H1 (cell line): ENCODE measurements at regions not wholly inside any gene's neighbourhood (a gene's known extent, or its start where the extent isn't known, plus 50 kb on each side); places are given as distances from the start of the nearest gene placed in this dataset.

Experiments
- CTCF ChIA-PET: fragments of 300-600 bp; sonication (Branson Sonifier 250); formaldehyde crosslinking; loops from one replicate; lab custom pipeline; 2021; ENCODE audit not compliant: partially characterized antibody; lab: Charles Lee
- POLR2A ChIA-PET: fragments of 300-600 bp; sonication (Branson Sonifier 250); formaldehyde crosslinking; loops from one replicate; lab custom pipeline; 2021; ENCODE audit warnings: inconsistent platforms; ENCODE audit not compliant: partially characterized antibody; lab: Charles Lee
- DNase-seq, 2 experiments: peaks; one replicate each; pipeline versions ENCODE4 v3.0.0 to v3.0.0-alpha.2; 2010 to 2022; ENCODE audit warnings: low spot score in 2 of 2, low read depth in 1 of 2, mixed read lengths in 1 of 2
- FAIRE-seq: peaks from 2 replicates; lab custom pipeline; 2011; peaks lifted over from hg19 to GRCh38; lab: Jason Lieb, UNC
- H2AFZ ChIP-seq: 2 replicates; pipeline ENCODE4 v1.8.1; 2012; ENCODE audit warnings: low read length, inconsistent platforms
- H2AK5ac ChIP-seq: 2 replicates; pipeline ENCODE4 v1.6.1; 2013; ENCODE audit warnings: low read depth, low read length
- H2BK120ac ChIP-seq: replicated peaks from 2 replicates; pipeline ENCODE3; 2013; ENCODE audit warnings: low read depth, low read length, inconsistent platforms
- H2BK12ac ChIP-seq: 2 replicates; pipeline ENCODE4 v1.6.1; 2013; ENCODE audit warnings: low read depth, low read length
- H2BK15ac ChIP-seq: 2 replicates; pipeline ENCODE4 v1.6.1; 2013; ENCODE audit warnings: low read length
- H2BK20ac ChIP-seq: 2 replicates; pipeline ENCODE4 v1.6.1; 2013; ENCODE audit warnings: low read length
- H2BK5ac ChIP-seq: 2 replicates; pipeline ENCODE4 v1.6.1; 2013; ENCODE audit warnings: low read depth, low read length
- H3K14ac ChIP-seq: 2 replicates; pipeline ENCODE4 v1.6.1; 2013; ENCODE audit warnings: inconsistent platforms; ENCODE audit not compliant: insufficient read length
- H3K18ac ChIP-seq: 2 replicates; pipeline ENCODE4 v1.6.1; 2013; ENCODE audit warnings: low read length; ENCODE audit errors: extremely low read depth
- H3K23ac ChIP-seq: 2 replicates; pipeline ENCODE4 v1.6.1; 2013; ENCODE audit warnings: inconsistent platforms; ENCODE audit not compliant: insufficient read length
- H3K23me2 ChIP-seq: 2 replicates; pipeline ENCODE4 v1.6.1; 2013; ENCODE audit warnings: low read depth, low read length
- H3K27ac ChIP-seq: 2 replicates; pipeline ENCODE4 v1.6.1; 2011; ENCODE audit warnings: low read depth, low read length, inconsistent platforms
- H3K27me3 ChIP-seq, 4 experiments: replicated peaks in 1 of 4; 1 replicate in 1 of 4; 2 replicates in 3 of 4; pipeline versions ENCODE4 v1.6.1 to v1.8.1; 2011 to 2013; ENCODE audit warnings: low read length in 3 of 4, mild to moderate bottlenecking in 3 of 4, inconsistent platforms in 2 of 4, mixed read lengths in 2 of 4, moderate library complexity in 1 of 4; ENCODE audit not compliant: control insufficient read depth in 3 of 4, insufficient read depth in 3 of 4; ENCODE audit errors: extremely low read depth in 1 of 4
- H3K36me3 ChIP-seq, 4 experiments: 2 replicates each; pipeline versions ENCODE4 v1.6.1 to v1.8.1; 2011 to 2013; ENCODE audit warnings: mild to moderate bottlenecking in 4 of 4, low read length in 3 of 4, moderate library complexity in 2 of 4, control low read depth in 1 of 4, inconsistent platforms in 1 of 4; ENCODE audit not compliant: insufficient read depth in 4 of 4, control insufficient read depth in 2 of 4
- H3K4ac ChIP-seq: replicated peaks from 2 replicates; pipeline ENCODE3; 2013; ENCODE audit warnings: low read length, low read depth, mixed read lengths, inconsistent platforms; ENCODE audit not compliant: insufficient read length
- H3K4me1 ChIP-seq, 4 experiments: replicated peaks in 1 of 4; 1 replicate in 1 of 4; 2 replicates in 3 of 4; pipeline versions ENCODE4 v1.6.1 to v1.8.1; 2011 to 2013; ENCODE audit warnings: low read length in 3 of 4, inconsistent platforms in 2 of 4, mixed read lengths in 1 of 4; ENCODE audit not compliant: insufficient read depth in 4 of 4, control insufficient read depth in 3 of 4
- H3K4me2 ChIP-seq, 2 experiments: 2 replicates each; pipeline versions ENCODE4 v1.6.1 to v1.8.1; 2011 to 2013; ENCODE audit warnings: low read depth in 2 of 2, low read length in 2 of 2, control low read depth in 1 of 2, inconsistent platforms in 1 of 2, mild to moderate bottlenecking in 1 of 2; ENCODE audit not compliant: insufficient read depth in 1 of 2
- H3K4me3 ChIP-seq, 4 experiments: fragments of 200-600, 300-600 bp in 1 of 4; sonication (generic), shearing (Covaris generic), sonication (Bioruptor Twin) in 1 of 4; 2 replicates each; pipeline versions ENCODE4 v1.5.1 to v1.8.1; 2011 to 2016; ENCODE audit warnings: low read length in 4 of 4, low read depth in 3 of 4, control low read depth in 2 of 4, inconsistent platforms in 2 of 4, mild to moderate bottlenecking in 2 of 4, mixed read lengths in 1 of 4, moderate library complexity in 1 of 4; ENCODE audit not compliant: insufficient read depth in 2 of 4; ENCODE audit errors: extremely low read depth in 1 of 4
- H3K56ac ChIP-seq: replicated peaks from 2 replicates; pipeline ENCODE3; 2013; ENCODE audit warnings: low read depth, mild to moderate bottlenecking, mixed read lengths, low read length, inconsistent platforms; ENCODE audit not compliant: insufficient read length
- H3K79me1 ChIP-seq: 2 replicates; pipeline ENCODE4 v1.6.1; 2013; ENCODE audit warnings: low read depth, low read length, control low read depth
- H3K79me2 ChIP-seq, 2 experiments: 2 replicates each; pipeline versions ENCODE4 v1.6.1 to v1.8.1; 2012 to 2013; ENCODE audit warnings: low read length in 2 of 2, mild to moderate bottlenecking in 2 of 2, inconsistent platforms in 1 of 2; ENCODE audit not compliant: insufficient read depth in 2 of 2, control insufficient read depth in 1 of 2
- H3K9ac ChIP-seq, 4 experiments: replicated peaks in 1 of 4; 1 replicate in 1 of 4; 2 replicates in 3 of 4; pipeline versions ENCODE4 v1.6.1 to v1.8.1; 2011 to 2013; ENCODE audit warnings: low read depth in 3 of 4, low read length in 3 of 4, control low read depth in 2 of 4, mild to moderate bottlenecking in 2 of 4, moderate library complexity in 2 of 4, inconsistent platforms in 1 of 4; ENCODE audit errors: extremely low read depth in 1 of 4
- H3K9me3 ChIP-seq, 2 experiments: 2 replicates each; pipeline versions ENCODE4 v1.6.1 to v1.8.1; 2012 to 2013; ENCODE audit warnings: mild to moderate bottlenecking in 2 of 2, moderate library complexity in 2 of 2, control low read depth in 1 of 2, inconsistent platforms in 1 of 2, low read depth in 1 of 2, low read length in 1 of 2, mixed read lengths in 1 of 2; ENCODE audit not compliant: insufficient read depth in 2 of 2
- H4K20me1 ChIP-seq, 2 experiments: replicated peaks in 1 of 2; 2 replicates each; pipeline versions ENCODE3 to v1.8.1; 2011 to 2013; ENCODE audit warnings: inconsistent platforms in 2 of 2, low read length in 2 of 2, mild to moderate bottlenecking in 1 of 2; ENCODE audit not compliant: insufficient read depth in 2 of 2, control insufficient read depth in 1 of 2
- H4K5ac ChIP-seq: 2 replicates; pipeline ENCODE4 v1.6.1; 2013; ENCODE audit warnings: low read length, low read depth, mixed read lengths, inconsistent platforms; ENCODE audit not compliant: insufficient read length
- H4K8ac ChIP-seq: 2 replicates; pipeline ENCODE4 v1.8.0; 2013; ENCODE audit warnings: mild to moderate bottlenecking, moderate library complexity, low read length, inconsistent platforms; ENCODE audit not compliant: insufficient read depth; ENCODE audit errors: extremely low read depth
- H4K91ac ChIP-seq: replicated peaks from 2 replicates; pipeline ENCODE3; 2013; ENCODE audit warnings: low read length, mixed read lengths, inconsistent platforms; ENCODE audit not compliant: insufficient read length
- BACH1 ChIP-seq: IDR thresholded peaks from 2 replicates; pipeline ENCODE4 v1.6.1; 2012; ENCODE audit warnings: low read length, improper control_type of control experiment
- CBX8 ChIP-seq: fragments of 300-800, 300-1000 bp; sonication (generic); IDR thresholded peaks from 2 replicates; pipeline ENCODE4 v1.7.1; 2016; ENCODE audit warnings: low read depth, low read length, borderline replicate concordance
- CEBPB ChIP-seq: IDR thresholded peaks from 2 replicates; pipeline ENCODE4 v1.6.1; 2012; ENCODE audit warnings: low read depth, low read length
- HDAC6 ChIP-seq: IDR thresholded peaks from one replicate; pipeline ENCODE4 v1.7.1; 2012; ENCODE audit warnings: low read depth, mild to moderate bottlenecking, inconsistent platforms, low read length, moderate library complexity
- KDM5A ChIP-seq: fragments of 200-600 bp; IDR thresholded peaks from 2 replicates; pipeline ENCODE4 v1.7.1; 2012; ENCODE audit warnings: mild to moderate bottlenecking, low read length, inconsistent platforms, mixed read lengths
- SIRT6 ChIP-seq: IDR thresholded peaks from one replicate; pipeline ENCODE4 v1.7.1; 2012; ENCODE audit warnings: low read length, inconsistent platforms
- SP1 ChIP-seq: IDR thresholded peaks from 2 replicates; pipeline ENCODE4 v1.6.1; 2011; ENCODE audit warnings: low read depth, low read length
- SRF ChIP-seq: IDR thresholded peaks from 2 replicates; pipeline ENCODE4 v1.6.1; 2011; ENCODE audit warnings: mild to moderate bottlenecking, low read depth, low read length, moderate library complexity
- TAF1 ChIP-seq: IDR thresholded peaks from 2 replicates; pipeline ENCODE4 v1.6.1; 2011; ENCODE audit warnings: mild to moderate bottlenecking, low read depth, low read length
- WGBS, 2 experiments: shearing (Covaris generic) in 1 of 2; methylation state at CpG; one replicate each; pipeline versions ENCODE4 v1.1.6 to v1.1.7; 2013 to 2015; ENCODE audit warnings: low lambda C conversion rate in 2 of 2, mixed read lengths in 2 of 2, inconsistent platforms in 1 of 2, low coverage in 1 of 2, missing lambda C conversion rate in 1 of 2; ENCODE audit not compliant: insufficient replicate concordance in 2 of 2, insufficient coverage in 1 of 2, insufficient read length in 1 of 2; ENCODE audit errors: extremely low coverage in 1 of 2, missing lambda C conversion rate in 1 of 2; 5-methylcytosine and 5-hydroxymethylcytosine counted together

DNA sequence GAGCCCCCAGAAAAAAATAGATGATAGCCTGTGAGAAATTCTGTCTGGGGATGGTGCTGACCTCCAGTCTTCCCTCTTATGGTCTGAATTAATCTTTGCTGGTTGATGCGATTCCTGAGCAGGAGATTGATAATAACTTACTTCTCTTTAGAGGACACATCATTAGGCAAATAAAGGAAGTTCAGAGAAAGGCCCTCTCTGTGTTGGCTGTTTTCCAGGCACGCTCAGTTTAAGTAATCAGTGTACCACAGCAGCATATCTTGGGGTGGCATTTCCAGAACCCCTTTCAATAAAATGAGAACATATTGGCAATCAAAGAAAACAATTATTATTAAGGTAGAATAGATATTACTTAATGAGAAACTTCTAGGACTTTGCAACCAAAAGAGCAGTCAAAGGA, 1129.3 kb upstream of the RAG2 start:
- H2AFZ ChIP-seq, result no peak overlapping the region
- TF ChIP-seq BACH1, result no peak
- no peak for TF ChIP-seq SRF
- TF ChIP-seq SIRT6, result no peak
- TF ChIP-seq HDAC6, result no peak
- no peak for TF ChIP-seq CBX8
- TF ChIP-seq SP1, result no peak
- TF ChIP-seq CEBPB, result no peak
- TF ChIP-seq TAF1, result no peak
- TF ChIP-seq KDM5A, result no peak

More for the DNA sequence above, 1129.3 kb upstream of the RAG2 start:
- Histone ChIP-seq H3K4ac (no peak overlapping the region), H4K5ac (no peak overlapping the region), H3K18ac (no peak overlapping the region), H3K4me3 (no peak overlapping the region), H2BK15ac (no peak overlapping the region), H3K79me1 (no peaks in the 10 kb centered on the region), H2BK20ac (no peak overlapping the region), H3K14ac (no peak overlapping the region), H3K36me3 (no peaks in the 10 kb centered on the region), H2BK12ac (no peak overlapping the region), H4K91ac (no peak overlapping the region), H3K4me1 (no peaks in the 10 kb centered on the region), H3K4me2 (no peak overlapping the region), H3K9me3 (no peaks in the 10 kb centered on the region), H4K8ac (no peak overlapping the region), H3K27ac (no peak overlapping the region), H2BK120ac (no peak overlapping the region), H2AK5ac (no peak overlapping the region), H3K9ac (no peak overlapping the region), H3K27me3 (no peaks in the 10 kb centered on the region), H3K23me2 (no peaks in the 10 kb centered on the region; the same call in 1 of the 2 replicates), H2BK5ac (no peak overlapping the region), H4K20me1 (no peaks in the 10 kb centered on the region), H3K23ac (no peak overlapping the region), H3K79me2 (no peaks in the 10 kb centered on the region), H3K56ac (no peak overlapping the region)
- POLR2A ChIA-PET, result no interaction called here
- CTCF ChIA-PET, result no interaction called here
- no peak for FAIRE-seq
- 91% methylated on average over 2 of the region's 2 CpGs; no CpG with 5 or more reads in 1 of the 2 experiments for WGBS, 2 experiments
- DNase-seq, result no peak
